SH-SY5Y (cell line): ENCODE measurements at regions not wholly inside any gene's neighbourhood (a gene's known extent, or its start where the extent isn't known, plus 50 kb on each side); places are given as distances from the start of the nearest gene placed in this dataset.

Experiments
- GATA2 ChIP-seq: IDR thresholded peaks from 2 replicates; pipeline ENCODE4 v1.6.1; 2011; ENCODE audit warnings: mild to moderate bottlenecking, low read depth, low read length
- GATA3 ChIP-seq: IDR thresholded peaks from 2 replicates; pipeline ENCODE4 v1.6.1; 2011; ENCODE audit warnings: low read depth, mild to moderate bottlenecking, low read length, moderate library complexity

- TF ChIP-seq GATA2 (no peak), GATA3 (no peak)
These were observed 83.0 kb downstream of the CRYGS start for GRCh38 chr3:186461141-186461540.

- TF ChIP-seq GATA3, result no peak
- TF ChIP-seq GATA2, result no peak
These were observed 85.1 kb downstream of the CRYGS start for GRCh38 chr3:186459108-186459467.

- TF ChIP-seq GATA2 (no peak), GATA3 (no peak)
These were observed 85.7 kb downstream of the CRYGS start for GRCh38 chr3:186458306-186459107.

GRCh38 chr3:186457236-186457635, 86.9 kb downstream of the CRYGS start:
- TF ChIP-seq GATA3 (no peak), GATA2 (no peak)

- TF ChIP-seq GATA3 (no peak), GATA2 (no peak)
These were observed 87.4 kb downstream of the CRYGS start for GRCh38 chr3:186456731-186457191.

GRCh38 chr3:186454881-186455703, 89.1 kb downstream of the CRYGS start:
- TF ChIP-seq GATA3 (no peak), GATA2 (no peak)

- TF ChIP-seq GATA2 (no peak), GATA3 (no peak)
These were observed 90.6 kb downstream of the CRYGS start for GRCh38 chr3:186453531-186453930.

GRCh38 chr3:186452517-186452916, 90.5 kb upstream of the DGKG start:
- no peak for TF ChIP-seq GATA3
- no peak for TF ChIP-seq GATA2

- TF ChIP-seq GATA3, result no peak
- no peak for TF ChIP-seq GATA2
These were observed 89.3 kb upstream of the DGKG start for GRCh38 chr3:186451371-186451770.

GRCh38 chr3:186444974-186445373, 82.9 kb upstream of the DGKG start:
- no peak for TF ChIP-seq GATA2

GRCh38 chr3:186444288-186444687, 82.3 kb upstream of the DGKG start:
- TF ChIP-seq GATA2, result no peak
- TF ChIP-seq GATA3, result no peak

GRCh38 chr3:186442162-186442561, 80.1 kb upstream of the DGKG start:
- TF ChIP-seq GATA3 (no peak), GATA2 (no peak)

GRCh38 chr3:186440891-186441290, 78.9 kb upstream of the DGKG start:
- no peak for TF ChIP-seq GATA2
- no peak for TF ChIP-seq GATA3

GRCh38 chr3:186439725-186440124, 77.7 kb upstream of the DGKG start:
- TF ChIP-seq GATA3 (no peak), GATA2 (no peak)
